Keratinocyte (primary cell): ENCODE measurements at regions not wholly inside any gene's neighbourhood (a gene's known extent, or its start where the extent isn't known, plus 50 kb on each side); places are given as distances from the start of the nearest gene placed in this dataset.

Source experiments
- DNase-seq: peaks from one replicate; pipeline ENCODE4 v3.0.0-alpha.2; 2011; ENCODE audit warnings: low read depth, missing footprints, low spot score
- FAIRE-seq: peaks from 2 replicates; lab custom pipeline; 2011; peaks lifted over from hg19 to GRCh38; lab: Jason Lieb, UNC
- H2AFZ ChIP-seq: 2 replicates; pipeline ENCODE4 v1.6.0; 2012; ENCODE audit warnings: low read length, control low read depth, inconsistent platforms; ENCODE audit not compliant: control insufficient read depth
- H3K27ac ChIP-seq: 2 replicates; pipeline ENCODE4 v1.5.1; 2011; ENCODE audit warnings: low read length; ENCODE audit not compliant: control insufficient read depth, insufficient read depth
- H3K27me3 ChIP-seq: 3 replicates; pipeline ENCODE4 v1.6.0; 2011; ENCODE audit warnings: low read length; ENCODE audit not compliant: control insufficient read depth, insufficient read depth; ENCODE audit errors: extremely low read depth
- H3K36me3 ChIP-seq, 2 experiments: 2 replicates in 1 of 2; 3 replicates in 1 of 2; pipeline ENCODE4 v1.5.1; 2011; ENCODE audit warnings: low read length in 2 of 2, mild to moderate bottlenecking in 1 of 2; ENCODE audit not compliant: control insufficient read depth in 2 of 2, insufficient read depth in 2 of 2; ENCODE audit errors: extremely low read depth in 1 of 2
- H3K4me1 ChIP-seq: 3 replicates; pipeline ENCODE4 v1.5.1; 2011; ENCODE audit warnings: low read length; ENCODE audit not compliant: control insufficient read depth, insufficient read depth; ENCODE audit errors: extremely low read depth
- H3K4me2 ChIP-seq: 3 replicates; pipeline ENCODE4 v1.6.0; 2011; ENCODE audit warnings: low read depth, low read length; ENCODE audit not compliant: control insufficient read depth, insufficient read depth; ENCODE audit errors: extremely low read depth
- H3K4me3 ChIP-seq, 3 experiments: fragments of 200-600 bp in 1 of 3; sonication (generic) in 1 of 3; 2 replicates in 2 of 3; 3 replicates in 1 of 3; pipeline ENCODE4 v1.5.1; 2011 to 2016; ENCODE audit warnings: low read length in 3 of 3, mild to moderate bottlenecking in 3 of 3, control low read depth in 2 of 3, inconsistent platforms in 1 of 3, low read depth in 1 of 3, mixed read lengths in 1 of 3, mixed run types in 1 of 3, moderate library complexity in 1 of 3; ENCODE audit not compliant: control insufficient read depth in 2 of 3, insufficient read depth in 2 of 3; ENCODE audit errors: extremely low read depth in 1 of 3
- H3K79me2 ChIP-seq: 2 replicates; pipeline ENCODE4 v1.6.0; 2012; ENCODE audit warnings: low read length; ENCODE audit not compliant: control insufficient read depth, insufficient read depth
- H3K9ac ChIP-seq: 3 replicates; pipeline ENCODE4 v1.6.0; 2011; ENCODE audit warnings: low read length; ENCODE audit not compliant: control insufficient read depth, insufficient read depth; ENCODE audit errors: extremely low read depth
- H3K9me1 ChIP-seq: 3 replicates; pipeline ENCODE4 v1.6.0; 2011; ENCODE audit warnings: low read length; ENCODE audit not compliant: control insufficient read depth, insufficient read depth; ENCODE audit errors: extremely low read depth
- H3K9me3 ChIP-seq: 2 replicates; pipeline ENCODE4 v1.5.1; 2012; ENCODE audit warnings: low read depth, low read length; ENCODE audit not compliant: control insufficient read depth
- H4K20me1 ChIP-seq: 3 replicates; pipeline ENCODE4 v1.6.0; 2011; ENCODE audit warnings: low read length; ENCODE audit not compliant: control insufficient read depth, insufficient read depth; ENCODE audit errors: extremely low read depth
- EZH2 ChIP-seq: IDR thresholded peaks from one replicate; pipeline ENCODE4 v1.6.1; 2012; ENCODE audit warnings: inconsistent platforms, mild to moderate bottlenecking, low read length, moderate library complexity
- dilution Hi-C: fragments of 300-500 bp; cut with MboI; formaldehyde crosslinking; loops from one replicate; pipeline ENCODE4 v1.7.0; 2020; ENCODE audit warnings: low sequenced_read_pairs; ENCODE audit not compliant: extremely low pct_ligation_motif_present
- TF ChIP-seq, protein P1 (sequence below), 3 experiments: IDR thresholded peaks in 1 of 3; conservative IDR thresholded peaks in 1 of 3; optimal IDR thresholded peaks in 1 of 3; 2 replicates in 2 of 3; 3 replicates in 1 of 3; pipeline versions ENCODE3 to v1.5.1; 2011; ENCODE audit warnings: low read length in 3 of 3, mild to moderate bottlenecking in 3 of 3, moderate library complexity in 2 of 3, control low read depth in 1 of 3, inconsistent platforms in 1 of 3; ENCODE audit not compliant: insufficient read depth in 2 of 3; ENCODE audit errors: extremely low read depth in 1 of 3

DNA sequence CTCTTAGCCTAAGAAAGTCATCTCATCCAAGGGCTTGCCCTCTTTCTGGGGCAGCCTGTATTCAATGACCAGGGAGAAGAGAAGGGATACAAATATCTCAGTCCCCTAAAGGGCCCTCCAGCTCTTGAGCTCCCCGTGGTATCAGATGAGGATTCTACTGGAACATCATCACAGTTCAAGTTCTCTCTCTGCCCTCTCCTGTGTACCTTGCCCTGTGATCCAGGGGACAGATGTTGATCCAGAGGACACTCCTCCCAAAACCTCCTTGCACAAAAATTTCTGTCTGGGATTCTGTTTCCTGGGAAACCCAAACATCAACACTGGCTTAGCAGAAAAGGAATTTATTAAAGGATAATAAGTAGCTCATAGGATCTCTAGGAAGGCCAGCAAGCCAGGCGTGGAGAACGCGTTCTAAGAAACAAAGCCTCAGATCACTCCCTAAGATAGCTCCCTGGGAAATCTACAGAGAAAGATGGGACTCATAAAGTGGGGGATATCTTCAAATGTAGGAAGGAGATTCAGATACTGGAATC, 296.3 kb upstream of the KLF3 start:
- no peak overlapping the region for H3K9ac ChIP-seq
- TF ChIP-seq, protein P1, sequence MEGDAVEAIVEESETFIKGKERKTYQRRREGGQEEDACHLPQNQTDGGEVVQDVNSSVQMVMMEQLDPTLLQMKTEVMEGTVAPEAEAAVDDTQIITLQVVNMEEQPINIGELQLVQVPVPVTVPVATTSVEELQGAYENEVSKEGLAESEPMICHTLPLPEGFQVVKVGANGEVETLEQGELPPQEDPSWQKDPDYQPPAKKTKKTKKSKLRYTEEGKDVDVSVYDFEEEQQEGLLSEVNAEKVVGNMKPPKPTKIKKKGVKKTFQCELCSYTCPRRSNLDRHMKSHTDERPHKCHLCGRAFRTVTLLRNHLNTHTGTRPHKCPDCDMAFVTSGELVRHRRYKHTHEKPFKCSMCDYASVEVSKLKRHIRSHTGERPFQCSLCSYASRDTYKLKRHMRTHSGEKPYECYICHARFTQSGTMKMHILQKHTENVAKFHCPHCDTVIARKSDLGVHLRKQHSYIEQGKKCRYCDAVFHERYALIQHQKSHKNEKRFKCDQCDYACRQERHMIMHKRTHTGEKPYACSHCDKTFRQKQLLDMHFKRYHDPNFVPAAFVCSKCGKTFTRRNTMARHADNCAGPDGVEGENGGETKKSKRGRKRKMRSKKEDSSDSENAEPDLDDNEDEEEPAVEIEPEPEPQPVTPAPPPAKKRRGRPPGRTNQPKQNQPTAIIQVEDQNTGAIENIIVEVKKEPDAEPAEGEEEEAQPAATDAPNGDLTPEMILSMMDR (optimal IDR thresholded peaks at IDR 0.05 in 1 of 3, IDR thresholded peaks at IDR 0.05 in 1 of 3, conservative IDR thresholded peaks at IDR 0.05 in 1 of 3; ENCODE audit: extremely low read depth in 1 of 3, insufficient read depth in 2 of 3, low read length in 3 of 3) = no peak
- TF ChIP-seq EZH2 = no peak

DNA sequence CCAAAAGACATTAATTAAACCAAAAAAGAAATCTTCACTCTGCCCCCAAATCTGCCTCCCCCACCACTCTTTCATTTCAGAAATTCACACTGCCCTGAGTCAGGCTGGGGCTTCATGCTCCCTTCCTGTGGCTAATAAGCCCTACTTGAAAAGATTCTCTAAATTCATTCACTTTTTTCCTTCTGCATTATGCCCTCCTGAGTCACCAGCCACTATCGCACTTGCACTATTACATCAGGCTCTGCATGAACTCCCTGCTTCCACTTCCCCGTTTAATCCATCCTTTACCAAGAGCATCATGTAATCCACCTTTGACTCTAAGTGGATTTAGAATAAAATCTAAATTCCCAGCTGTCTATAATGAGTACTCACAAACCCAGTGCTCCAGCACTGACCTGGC, 295.4 kb upstream of the KLF3 start:
- FAIRE-seq (no peak), DNase-seq (no peak)
- H3K4me2 ChIP-seq = no peak overlapping the region
- no peaks in the 10 kb centered on the region for H3K36me3 ChIP-seq
- H3K9me1 ChIP-seq = no peaks in the 10 kb centered on the region
- no peak overlapping the region for H3K4me3 ChIP-seq
- H3K27ac ChIP-seq = no peak overlapping the region
- no peak overlapping the region for H3K9ac ChIP-seq
- no peaks in the 10 kb centered on the region for H3K4me1 ChIP-seq
- H3K9me3 ChIP-seq = no peaks in the 10 kb centered on the region
- dilution Hi-C loops = no loop called here
- TF ChIP-seq, protein P1 (optimal IDR thresholded peaks at IDR 0.05 in 1 of 3, IDR thresholded peaks at IDR 0.05 in 1 of 3, conservative IDR thresholded peaks at IDR 0.05 in 1 of 3; ENCODE audit: extremely low read depth in 1 of 3, insufficient read depth in 2 of 3, low read length in 3 of 3) = no peak
- no peaks in the 10 kb centered on the region for H3K79me2 ChIP-seq
- no peak overlapping the region for H2AFZ ChIP-seq
- no peaks in the 10 kb centered on the region for H4K20me1 ChIP-seq
- H3K27me3 ChIP-seq = no peaks in the 10 kb centered on the region

More for the DNA sequence above, 296.3 kb upstream of the KLF3 start:
- Histone ChIP-seq H2AFZ (no peak overlapping the region), H3K9me1 (no peaks in the 10 kb centered on the region), H3K27ac (no peak overlapping the region), H3K27me3 (no peaks in the 10 kb centered on the region), H3K79me2 (no peaks in the 10 kb centered on the region), H4K20me1 (no peaks in the 10 kb centered on the region), H3K4me2 (no peak overlapping the region), H3K4me3 (no peak overlapping the region), H3K9me3 (no peaks in the 10 kb centered on the region), H3K4me1 (no peaks in the 10 kb centered on the region), H3K36me3 (no peaks in the 10 kb centered on the region)
- FAIRE-seq = no peak
- dilution Hi-C loops = no loop called here
- no peak for DNase-seq
